Activated T-cell treated with anti-CD3 and anti-CD28 coated beads for 48 hours (primary cell): ENCODE measurements at regions not wholly inside any gene's neighbourhood (a gene's known extent, or its start where the extent isn't known, plus 50 kb on each side); places are given as distances from the start of the nearest gene placed in this dataset.

ENCODE experiments used
- DNase-seq: peaks from one replicate; pipeline ENCODE4 v3.0.0-alpha.2; 2020; ENCODE audit warnings: low read depth

- no peak for DNase-seq
Observed at GRCh38 chr7:41038211-41038610, 664.7 kb downstream of the INHBA start.

- DNase-seq, result no peak
Observed at GRCh38 chr7:41037691-41038090, 665.2 kb downstream of the INHBA start.

GRCh38 chr7:41035794-41036193 lies 667.1 kb downstream of the INHBA start:
- DNase-seq, result no peak

GRCh38 chr7:41033500-41033899 lies 669.4 kb downstream of the INHBA start:
- DNase-seq, result no peak

- DNase-seq, result no peak
Observed at GRCh38 chr7:41030673-41031072, 672.2 kb downstream of the INHBA start.

GRCh38 chr7:41029072-41029499 lies 673.8 kb downstream of the INHBA start:
- DNase-seq, result no peak

GRCh38 chr7:41028580-41028979 lies 674.3 kb downstream of the INHBA start:
- no peak for DNase-seq

GRCh38 chr7:41027428-41028115 lies 675.3 kb downstream of the INHBA start:
- DNase-seq, result no peak

GRCh38 chr7:41024126-41024525 lies 678.8 kb downstream of the INHBA start:
- no peak for DNase-seq

- DNase-seq, result no peak
Observed at GRCh38 chr7:41020056-41020455, 682.8 kb downstream of the INHBA start.

- no peak for DNase-seq
Observed at GRCh38 chr7:41013117-41013516, 689.8 kb downstream of the INHBA start.

- no peak for DNase-seq
Observed at GRCh38 chr7:41012041-41012440, 690.8 kb downstream of the INHBA start.

- no peak for DNase-seq
Observed at GRCh38 chr7:41010967-41011366, 691.9 kb downstream of the INHBA start.

GRCh38 chr7:41010418-41010817 lies 692.5 kb downstream of the INHBA start:
- no peak for DNase-seq

GRCh38 chr7:41007811-41008210 lies 695.1 kb downstream of the INHBA start:
- DNase-seq, result no peak

- no peak for DNase-seq
Observed at GRCh38 chr7:41007351-41007751, 695.5 kb downstream of the INHBA start.

GRCh38 chr7:41006306-41006995 lies 696.4 kb downstream of the INHBA start:
- DNase-seq, result no peak

- no peak for DNase-seq
Observed at GRCh38 chr7:41005374-41005901, 697.5 kb downstream of the INHBA start.

- DNase-seq, result no peak
Observed at GRCh38 chr7:41003977-41004376, 698.9 kb downstream of the INHBA start.

- DNase-seq, result no peak
Observed at GRCh38 chr7:41003611-41003940, 699.3 kb downstream of the INHBA start.

GRCh38 chr7:41002741-41003610 lies 699.9 kb downstream of the INHBA start:
- peak; percentile 13 for DNase-seq

- DNase-seq, result no peak
Observed at GRCh38 chr7:41000042-41000441, 702.8 kb downstream of the INHBA start.

- DNase-seq, result no peak
Observed at GRCh38 chr7:40996233-40996677, 706.6 kb downstream of the INHBA start.
